ENCODE measurements at regions not wholly inside any gene's neighbourhood (a gene's known extent, or its start where the extent isn't known, plus 50 kb on each side); places are given as distances from the start of the nearest gene placed in this dataset.

GRCh38 chr13:38582133-38582532 lies 104.7 kb upstream of the FREM2 start:
- TF ChIP-seq POLR2A (IDR thresholded peaks at IDR 0.05) (no peak), CTCF (IDR thresholded peaks at IDR 0.05) (peak in 5 of 6 experiments; percentile 7 to 50 (median 35))

Measured in adrenal gland (tissue), 5 donors.